ENCODE measurements at regions not wholly inside any gene's neighbourhood (a gene's known extent, or its start where the extent isn't known, plus 50 kb on each side); places are given as distances from the start of the nearest gene placed in this dataset.

DNA sequence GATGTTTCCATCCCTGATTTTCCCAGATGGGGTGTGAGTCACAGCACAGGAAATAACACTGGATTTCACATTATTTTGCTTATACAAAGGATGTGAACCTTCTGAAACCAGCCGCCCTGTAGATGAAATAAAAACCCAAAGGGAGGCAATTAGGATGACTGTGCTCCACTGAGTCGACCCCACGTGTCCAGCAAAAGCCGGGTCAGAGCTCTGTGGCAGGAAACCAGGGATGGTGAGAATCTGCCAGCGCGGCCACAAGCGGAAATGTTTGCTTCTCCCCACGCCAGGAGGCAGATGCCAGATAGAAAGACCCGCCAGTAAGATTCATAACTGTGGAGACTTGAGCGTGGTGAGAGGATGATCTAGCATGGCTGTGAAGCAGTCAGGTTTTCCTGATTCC is 764.4 kb downstream of the LIG4 start:
- H3K36me3 ChIP-seq (ENCODE audit: control insufficient read depth, insufficient read depth, low read length) = no peaks in the 10 kb centered on the region
- H3K36me3 Mint-ChIP-seq = no peaks in the 10 kb centered on the region
- H3K4me3 Mint-ChIP-seq = no peak overlapping the region
- no peak for ATAC-seq (ENCODE audit: low read depth in 2 of 2)
- no peaks in the 10 kb centered on the region for H3K27me3 ChIP-seq (ENCODE audit: control insufficient read depth, insufficient read depth, low read length)
- DNase-seq = no peak
- H3K4me3 ChIP-seq (ENCODE audit: low read depth, low read length) = no peak overlapping the region
- no peaks in the 10 kb centered on the region for H3K27me3 Mint-ChIP-seq
- no peak overlapping the region for H3K27ac Mint-ChIP-seq
- H3K9me3 Mint-ChIP-seq = peaks cover 4 to 27% (median 16%) of the 10 kb centered on the region in 7 donors
- H3K27ac ChIP-seq (ENCODE audit: insufficient read depth, low read length, poor library complexity, severe bottlenecking) = no peak overlapping the region
- H3K9me3 ChIP-seq (ENCODE audit: control insufficient read depth in 2 of 2, low read length in 2 of 2) = no peaks in the 10 kb centered on the region
- no peaks in the 10 kb centered on the region for H3K4me1 ChIP-seq (ENCODE audit: control insufficient read depth, insufficient read depth, low read length, poor library complexity, severe bottlenecking)
- H3K4me1 Mint-ChIP-seq = no peaks in the 10 kb centered on the region

DNA sequence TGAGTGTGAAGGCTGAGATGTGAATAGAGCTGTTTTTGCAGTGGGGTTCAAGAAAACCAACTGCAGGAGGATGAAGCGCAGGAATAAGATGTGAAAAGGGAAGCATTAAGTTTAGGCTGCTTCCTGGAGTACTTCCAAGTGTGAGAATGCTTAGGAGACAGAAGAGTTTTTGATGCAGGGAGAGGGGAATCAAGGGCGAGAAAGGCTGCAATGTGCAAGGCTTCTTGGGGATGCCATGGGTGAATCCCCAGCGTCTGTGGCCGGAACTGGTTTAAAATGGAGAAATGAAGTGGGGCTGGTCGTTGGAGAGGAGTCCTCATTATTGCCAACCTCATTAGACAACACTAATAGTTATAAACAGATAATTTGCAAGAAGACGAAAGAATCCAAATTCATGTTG is 764.9 kb downstream of the LIG4 start:
- no peaks in the 10 kb centered on the region for H3K36me3 Mint-ChIP-seq
- H3K9me3 Mint-ChIP-seq = peaks cover 4 to 23% (median 16%) of the 10 kb centered on the region in 7 donors
- Histone ChIP-seq H3K4me3 (ENCODE audit: low read depth, low read length) (no peak overlapping the region), H3K27ac (ENCODE audit: insufficient read depth, low read length, poor library complexity, severe bottlenecking) (no peak overlapping the region), H3K9me3 (ENCODE audit: control insufficient read depth in 2 of 2, low read length in 2 of 2) (no peaks in the 10 kb centered on the region), H3K4me1 (ENCODE audit: control insufficient read depth, insufficient read depth, low read length, poor library complexity, severe bottlenecking) (no peaks in the 10 kb centered on the region), H3K27me3 (ENCODE audit: control insufficient read depth, insufficient read depth, low read length) (no peaks in the 10 kb centered on the region), H3K36me3 (ENCODE audit: control insufficient read depth, insufficient read depth, low read length) (no peaks in the 10 kb centered on the region)
- no peaks in the 10 kb centered on the region for H3K27me3 Mint-ChIP-seq
- H3K4me3 Mint-ChIP-seq = no peak overlapping the region
- no peaks in the 10 kb centered on the region for H3K4me1 Mint-ChIP-seq
- DNase-seq = no peak
- H3K27ac Mint-ChIP-seq = peak overlapping the region in 1 of 3 donors; percentile 39
- no peak for ATAC-seq (ENCODE audit: low read depth in 2 of 2)

DNA sequence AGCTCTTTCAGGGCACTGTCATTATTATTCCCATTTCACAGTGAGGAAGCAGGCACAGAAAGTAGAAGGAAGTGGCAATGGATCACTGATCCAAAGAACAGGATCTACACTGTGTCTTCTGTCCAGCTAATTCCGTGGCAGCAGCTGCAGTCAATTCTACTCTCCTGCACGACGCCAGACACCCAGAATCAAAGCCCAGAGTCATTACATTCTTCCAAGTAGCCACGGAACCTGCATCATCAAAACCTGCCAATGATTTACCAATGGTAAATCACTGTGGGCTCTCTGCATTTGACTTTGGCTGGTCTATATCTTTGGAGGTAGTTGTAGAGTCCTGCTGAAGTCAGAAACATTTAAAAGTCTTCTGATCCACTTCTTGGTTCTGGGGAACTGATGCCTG is 767.7 kb downstream of the LIG4 start:
- Histone ChIP-seq H3K9me3 (ENCODE audit: control insufficient read depth in 2 of 2, low read length in 2 of 2) (no peaks in the 10 kb centered on the region), H3K27me3 (ENCODE audit: control insufficient read depth, insufficient read depth, low read length) (no peaks in the 10 kb centered on the region), H3K27ac (ENCODE audit: insufficient read depth, low read length, poor library complexity, severe bottlenecking) (no peak overlapping the region), H3K4me3 (ENCODE audit: low read depth, low read length) (no peak overlapping the region), H3K4me1 (ENCODE audit: control insufficient read depth, insufficient read depth, low read length, poor library complexity, severe bottlenecking) (no peaks in the 10 kb centered on the region), H3K36me3 (ENCODE audit: control insufficient read depth, insufficient read depth, low read length) (no peaks in the 10 kb centered on the region)
- Mint-ChIP-seq H3K36me3 (no peaks in the 10 kb centered on the region), H3K27ac (no peak overlapping the region), H3K4me1 (no peaks in the 10 kb centered on the region), H3K9me3 (peaks cover 0 to 18% (median 6%) of the 10 kb centered on the region in 7 donors), H3K27me3 (no peaks in the 10 kb centered on the region), H3K4me3 (no peak overlapping the region)
- ATAC-seq (ENCODE audit: low read depth in 2 of 2) (no peak), DNase-seq (no peak)

DNA sequence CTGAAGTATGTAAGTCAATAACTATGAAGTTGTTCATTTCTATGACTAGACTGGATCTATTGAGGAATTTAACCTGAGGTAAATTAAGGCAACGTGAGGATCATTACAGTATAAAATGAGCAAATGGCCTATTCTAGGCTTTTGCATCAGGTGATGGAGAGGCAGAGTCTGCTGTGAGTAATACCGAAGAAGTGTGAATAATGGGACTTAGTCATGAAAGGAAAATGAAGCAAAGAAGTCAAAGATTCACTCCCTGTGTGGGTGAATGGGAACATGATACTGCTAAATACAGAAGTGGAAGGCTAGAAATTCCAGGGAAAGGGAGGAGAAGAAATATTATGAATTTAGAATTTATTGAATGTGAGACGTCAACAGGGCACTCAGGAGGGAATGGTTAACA is 774.1 kb downstream of the LIG4 start:
- no peak for DNase-seq
- Histone ChIP-seq H3K27ac (ENCODE audit: insufficient read depth, low read length, poor library complexity, severe bottlenecking) (no peak overlapping the region), H3K36me3 (ENCODE audit: control insufficient read depth, insufficient read depth, low read length) (no peaks in the 10 kb centered on the region), H3K27me3 (ENCODE audit: control insufficient read depth, insufficient read depth, low read length) (no peaks in the 10 kb centered on the region), H3K4me3 (ENCODE audit: low read depth, low read length) (no peak overlapping the region), H3K4me1 (ENCODE audit: control insufficient read depth, insufficient read depth, low read length, poor library complexity, severe bottlenecking) (no peaks in the 10 kb centered on the region), H3K9me3 (ENCODE audit: control insufficient read depth in 2 of 2, low read length in 2 of 2) (peaks cover 0 to 3% of the 10 kb centered on the region in 2 experiments)
- peaks cover 0 to 17% (median 4%) of the 10 kb centered on the region in 7 donors for H3K9me3 Mint-ChIP-seq
- no peak overlapping the region for H3K4me3 Mint-ChIP-seq
- no peaks in the 10 kb centered on the region for H3K4me1 Mint-ChIP-seq
- no peaks in the 10 kb centered on the region for H3K36me3 Mint-ChIP-seq
- ATAC-seq (ENCODE audit: low read depth in 2 of 2) = no peak
- no peak overlapping the region for H3K27ac Mint-ChIP-seq
- H3K27me3 Mint-ChIP-seq = no peaks in the 10 kb centered on the region

DNA sequence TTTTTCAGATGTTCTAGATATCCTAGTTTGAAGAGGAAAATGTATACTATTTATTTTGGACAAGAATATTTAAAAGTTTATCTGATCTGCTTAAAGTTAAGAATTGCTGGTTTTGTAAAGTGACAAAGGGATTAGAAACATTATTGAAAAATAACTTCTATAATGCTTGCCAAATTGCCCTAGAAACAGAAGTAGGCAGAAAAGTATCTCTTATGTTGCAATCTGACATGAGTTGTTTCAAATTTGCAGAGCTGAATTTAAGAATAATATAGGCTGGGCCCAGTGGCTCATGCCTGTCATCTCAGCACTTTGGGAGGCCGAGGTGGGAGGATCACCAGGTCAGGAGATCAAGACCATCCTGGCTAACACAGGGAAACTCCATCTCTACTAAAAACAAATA is 777.1 kb downstream of the LIG4 start:
- no peak overlapping the region for H3K27ac Mint-ChIP-seq
- peaks cover 0 to 17% (median 4%) of the 10 kb centered on the region in 7 donors for H3K9me3 Mint-ChIP-seq
- no peaks in the 10 kb centered on the region for H3K36me3 Mint-ChIP-seq
- Histone ChIP-seq H3K36me3 (ENCODE audit: control insufficient read depth, insufficient read depth, low read length) (no peaks in the 10 kb centered on the region), H3K27ac (ENCODE audit: insufficient read depth, low read length, poor library complexity, severe bottlenecking) (no peak overlapping the region), H3K27me3 (ENCODE audit: control insufficient read depth, insufficient read depth, low read length) (no peaks in the 10 kb centered on the region), H3K9me3 (ENCODE audit: control insufficient read depth in 2 of 2, low read length in 2 of 2) (peaks cover 0 to 3% of the 10 kb centered on the region in 2 experiments), H3K4me3 (ENCODE audit: low read depth, low read length) (no peak overlapping the region), H3K4me1 (ENCODE audit: control insufficient read depth, insufficient read depth, low read length, poor library complexity, severe bottlenecking) (no peaks in the 10 kb centered on the region)
- ATAC-seq (ENCODE audit: low read depth in 2 of 2) (no peak), DNase-seq (no peak)
- no peaks in the 10 kb centered on the region for H3K4me1 Mint-ChIP-seq
- H3K4me3 Mint-ChIP-seq = no peak overlapping the region
- H3K27me3 Mint-ChIP-seq = no peaks in the 10 kb centered on the region

DNA sequence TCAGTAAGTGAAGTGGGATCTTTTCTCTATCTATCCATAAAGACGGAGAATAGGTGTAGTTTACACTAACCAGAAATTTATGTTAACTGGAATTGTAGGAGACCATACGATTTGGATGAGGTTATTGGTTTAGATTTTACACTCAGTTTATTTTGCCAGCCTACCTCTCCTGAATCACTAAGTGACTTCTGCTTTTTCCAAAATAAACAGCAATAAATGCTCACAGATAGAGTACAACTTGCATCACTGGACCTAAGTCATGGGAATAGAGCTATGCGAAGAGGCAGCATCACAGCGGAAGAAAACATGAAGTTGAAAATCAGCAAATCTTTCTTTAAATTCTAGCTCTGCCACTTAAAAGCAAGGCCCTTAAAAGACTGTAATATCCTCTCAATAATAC is 781.0 kb downstream of the LIG4 start:
- H3K27ac Mint-ChIP-seq = no peak overlapping the region
- H3K27ac ChIP-seq (ENCODE audit: insufficient read depth, low read length, poor library complexity, severe bottlenecking) = no peak overlapping the region
- no peak overlapping the region for H3K4me3 Mint-ChIP-seq
- H3K27me3 ChIP-seq (ENCODE audit: control insufficient read depth, insufficient read depth, low read length) = no peaks in the 10 kb centered on the region
- no peaks in the 10 kb centered on the region for H3K4me1 ChIP-seq (ENCODE audit: control insufficient read depth, insufficient read depth, low read length, poor library complexity, severe bottlenecking)
- H3K9me3 Mint-ChIP-seq = peaks cover 0 to 10% (median 3%) of the 10 kb centered on the region in 7 donors
- no peak overlapping the region for H3K4me3 ChIP-seq (ENCODE audit: low read depth, low read length)
- ATAC-seq (ENCODE audit: low read depth in 2 of 2) (no peak), DNase-seq (no peak)
- no peaks in the 10 kb centered on the region for H3K27me3 Mint-ChIP-seq
- no peaks in the 10 kb centered on the region for H3K4me1 Mint-ChIP-seq
- no peaks in the 10 kb centered on the region for H3K36me3 Mint-ChIP-seq
- H3K9me3 ChIP-seq (ENCODE audit: control insufficient read depth in 2 of 2, low read length in 2 of 2) = peaks cover 0 to 3% of the 10 kb centered on the region in 2 experiments
- H3K36me3 ChIP-seq (ENCODE audit: control insufficient read depth, insufficient read depth, low read length) = no peaks in the 10 kb centered on the region

DNA sequence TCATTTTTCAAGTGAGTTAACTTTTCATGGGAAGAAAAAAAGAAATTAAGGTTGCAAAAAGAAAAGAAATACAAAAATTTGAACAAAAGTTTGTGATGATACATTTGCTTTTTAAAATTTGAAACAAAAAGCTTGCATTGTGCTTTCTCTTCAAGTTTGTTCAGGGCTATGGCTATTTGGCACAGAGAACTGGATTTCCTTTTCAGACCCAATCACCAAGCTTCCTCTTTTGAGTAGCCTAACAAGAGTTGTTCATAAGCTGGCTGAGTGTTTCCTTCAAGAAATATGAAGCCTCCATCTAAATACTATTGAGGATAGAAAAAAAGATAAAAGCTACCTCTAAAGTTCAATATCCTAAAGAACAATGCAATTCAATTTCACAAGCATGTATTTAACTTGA is 787.8 kb downstream of the LIG4 start:
- Histone ChIP-seq H3K9me3 (ENCODE audit: control insufficient read depth in 2 of 2, low read length in 2 of 2) (peaks cover 0 to 3% of the 10 kb centered on the region in 2 experiments), H3K27ac (ENCODE audit: insufficient read depth, low read length, poor library complexity, severe bottlenecking) (no peak overlapping the region), H3K4me3 (ENCODE audit: low read depth, low read length) (no peak overlapping the region), H3K27me3 (ENCODE audit: control insufficient read depth, insufficient read depth, low read length) (no peaks in the 10 kb centered on the region), H3K4me1 (ENCODE audit: control insufficient read depth, insufficient read depth, low read length, poor library complexity, severe bottlenecking) (no peaks in the 10 kb centered on the region), H3K36me3 (ENCODE audit: control insufficient read depth, insufficient read depth, low read length) (no peaks in the 10 kb centered on the region)
- H3K4me3 Mint-ChIP-seq = no peak overlapping the region
- no peaks in the 10 kb centered on the region for H3K4me1 Mint-ChIP-seq
- H3K9me3 Mint-ChIP-seq = peaks cover 2 to 13% (median 5%) of the 10 kb centered on the region in 7 donors
- H3K27ac Mint-ChIP-seq = no peak overlapping the region
- DNase-seq = no peak
- ATAC-seq (ENCODE audit: low read depth in 2 of 2) = no peak
- no peaks in the 10 kb centered on the region for H3K36me3 Mint-ChIP-seq
- no peaks in the 10 kb centered on the region for H3K27me3 Mint-ChIP-seq

DNA sequence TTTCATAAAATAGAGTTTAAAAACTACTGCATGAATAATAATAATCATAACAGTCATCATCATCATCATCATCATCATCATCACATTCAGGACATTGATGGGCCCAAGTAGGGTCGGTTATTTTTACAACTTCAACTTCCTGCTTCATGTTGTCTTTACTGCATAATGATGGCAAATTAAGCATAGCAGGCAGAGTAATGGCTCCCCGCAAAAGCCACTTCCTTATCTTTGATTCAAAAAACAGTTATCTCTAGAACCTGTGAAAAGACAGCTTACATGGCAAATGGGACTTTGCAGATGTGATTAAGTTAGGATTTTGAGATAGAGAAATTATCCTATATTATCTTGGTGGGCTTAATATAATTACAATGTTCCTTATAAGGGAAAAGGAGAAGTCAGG is 792.9 kb downstream of the LIG4 start:
- H3K9me3 Mint-ChIP-seq = peaks cover 0 to 13% (median 3%) of the 10 kb centered on the region in 7 donors
- Histone ChIP-seq H3K27ac (ENCODE audit: insufficient read depth, low read length, poor library complexity, severe bottlenecking) (no peak overlapping the region), H3K36me3 (ENCODE audit: control insufficient read depth, insufficient read depth, low read length) (no peaks in the 10 kb centered on the region), H3K4me3 (ENCODE audit: low read depth, low read length) (no peak overlapping the region), H3K4me1 (ENCODE audit: control insufficient read depth, insufficient read depth, low read length, poor library complexity, severe bottlenecking) (no peaks in the 10 kb centered on the region), H3K27me3 (ENCODE audit: control insufficient read depth, insufficient read depth, low read length) (no peaks in the 10 kb centered on the region), H3K9me3 (ENCODE audit: control insufficient read depth in 2 of 2, low read length in 2 of 2) (peaks cover 0 to 2% of the 10 kb centered on the region in 2 experiments)
- H3K27me3 Mint-ChIP-seq = no peaks in the 10 kb centered on the region
- no peaks in the 10 kb centered on the region for H3K4me1 Mint-ChIP-seq
- H3K36me3 Mint-ChIP-seq = no peaks in the 10 kb centered on the region
- no peak overlapping the region for H3K4me3 Mint-ChIP-seq
- H3K27ac Mint-ChIP-seq = no peak overlapping the region
- DNase-seq (peak in 1 of 3 donors; percentile 12), ATAC-seq (ENCODE audit: low read depth in 2 of 2) (no peak)

Data from CD4-positive, CD25-positive, alpha-beta regulatory T cell (primary cell).